ENCODE measurements at regions not wholly inside any gene's neighbourhood (a gene's known extent, or its start where the extent isn't known, plus 50 kb on each side); places are given as distances from the start of the nearest gene placed in this dataset.

GRCh38 chr10:59064080-59064692 lies 112.3 kb upstream of the PHYHIPL start:
- TF ChIP-seq CTCF (IDR thresholded peaks at IDR 0.05) (no peak), POLR2A (IDR thresholded peaks at IDR 0.05) (no peak), POLR2AphosphoS5 (IDR thresholded peaks at IDR 0.05) (no peak)
